ENCODE measurements at regions not wholly inside any gene's neighbourhood (a gene's known extent, or its start where the extent isn't known, plus 50 kb on each side); places are given as distances from the start of the nearest gene placed in this dataset.

GRCh38 chr15:98536976-98537375, 111.4 kb upstream of the IGF1R start:
- intact Hi-C loops (cut with DNase I, micrococcal nuclease): no loop called here
- Histone ChIP-seq H3K4me3 (no peak overlapping the region), H3K9me3 (no peaks in the 10 kb centered on the region), H3K4me1 (ENCODE audit: low read depth) (no peaks in the 10 kb centered on the region), H3K36me3 (ENCODE audit: low read depth) (no peaks in the 10 kb centered on the region)
- TF ChIP-seq CTCF (IDR thresholded peaks at IDR 0.05): no peak
- DNase-seq: no peak
- ATAC-seq: no peak

DNA sequence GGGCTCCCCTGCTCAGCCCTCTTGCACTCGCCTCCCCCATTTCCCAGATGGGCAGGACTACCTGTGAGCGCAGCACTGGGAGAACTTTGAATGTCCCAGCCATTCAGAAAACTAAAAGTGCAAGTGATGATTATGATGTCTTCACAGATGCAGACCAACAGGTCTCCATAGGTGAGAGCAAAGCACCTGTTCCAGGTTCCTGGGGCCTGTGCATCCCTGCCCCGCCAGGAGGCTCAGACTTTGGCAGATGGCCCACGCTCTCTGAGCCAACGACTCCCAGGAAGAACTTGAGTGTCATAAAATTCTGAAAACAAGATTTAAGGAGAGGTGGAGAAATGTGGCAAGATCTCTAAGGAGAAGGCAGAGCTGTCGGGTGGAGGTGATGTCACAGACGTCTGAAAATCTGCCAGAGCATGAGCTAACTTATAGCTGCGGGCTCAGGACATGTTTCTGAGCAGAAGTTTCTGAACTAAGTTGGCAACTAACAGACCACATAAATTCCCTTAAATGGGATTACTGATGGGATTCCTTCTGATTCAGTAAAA, 110.8 kb upstream of the IGF1R start:
- no peak for ATAC-seq

DNA sequence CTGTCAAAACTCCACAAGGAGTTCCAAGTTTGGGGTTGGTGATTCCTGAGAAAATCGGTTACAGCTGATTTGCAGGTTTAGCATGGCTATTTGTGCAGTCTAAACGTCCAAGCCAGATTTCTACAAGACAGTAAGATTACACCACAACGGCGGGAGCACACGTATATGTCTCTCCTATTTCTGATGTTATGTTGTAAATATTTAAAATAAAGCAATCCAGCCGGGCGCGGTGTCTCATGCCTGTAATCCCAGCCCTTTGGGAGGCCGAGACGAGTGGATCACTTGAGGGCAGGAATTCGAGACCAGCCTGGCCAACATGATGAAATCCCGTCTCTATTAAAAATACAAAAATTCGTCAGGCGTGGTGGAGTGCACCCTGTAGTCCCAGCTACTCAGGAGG, 106.8 kb upstream of the IGF1R start:
- H3K4me3 ChIP-seq: no peak overlapping the region
- intact Hi-C loops (cut with DNase I, micrococcal nuclease): no loop called here
- DNase-seq (no peak), ATAC-seq (no peak)
- H3K4me1 ChIP-seq (ENCODE audit: low read depth): no peaks in the 10 kb centered on the region
- H3K36me3 ChIP-seq (ENCODE audit: low read depth): no peaks in the 10 kb centered on the region
- TF ChIP-seq CTCF (IDR thresholded peaks at IDR 0.05): no peak
- H3K9me3 ChIP-seq: no peaks in the 10 kb centered on the region

More for the DNA sequence above, 110.8 kb upstream of the IGF1R start:
- no peak for TF ChIP-seq CTCF (IDR thresholded peaks at IDR 0.05)
- Histone ChIP-seq H3K9me3 (no peaks in the 10 kb centered on the region), H3K4me1 (ENCODE audit: low read depth) (no peaks in the 10 kb centered on the region), H3K36me3 (ENCODE audit: low read depth) (no peaks in the 10 kb centered on the region), H3K4me3 (no peak overlapping the region)
- no peak for DNase-seq
- intact Hi-C loops (cut with DNase I, micrococcal nuclease): no loop called here

- no peaks in the 10 kb centered on the region for H3K9me3 ChIP-seq
- DNase-seq: no peak
- H3K4me1 ChIP-seq (ENCODE audit: low read depth): no peaks in the 10 kb centered on the region
- no peak overlapping the region for H3K4me3 ChIP-seq
- ATAC-seq: no peak
- intact Hi-C loops (cut with DNase I, micrococcal nuclease): no loop called here
- H3K36me3 ChIP-seq (ENCODE audit: low read depth): no peaks in the 10 kb centered on the region
- TF ChIP-seq CTCF (IDR thresholded peaks at IDR 0.05): no peak
Observed at GRCh38 chr15:98543237-98543636, 105.1 kb upstream of the IGF1R start.

GRCh38 chr15:98546329-98546728, 102.0 kb upstream of the IGF1R start:
- no peak for TF ChIP-seq CTCF (IDR thresholded peaks at IDR 0.05)
- Histone ChIP-seq H3K9me3 (no peaks in the 10 kb centered on the region), H3K4me1 (ENCODE audit: low read depth) (peaks cover 4% of the 10 kb centered on the region), H3K4me3 (no peak overlapping the region), H3K36me3 (ENCODE audit: low read depth) (no peaks in the 10 kb centered on the region)
- DNase-seq (no peak), ATAC-seq (no peak)
- intact Hi-C loops (cut with DNase I, micrococcal nuclease): no loop called here

DNA sequence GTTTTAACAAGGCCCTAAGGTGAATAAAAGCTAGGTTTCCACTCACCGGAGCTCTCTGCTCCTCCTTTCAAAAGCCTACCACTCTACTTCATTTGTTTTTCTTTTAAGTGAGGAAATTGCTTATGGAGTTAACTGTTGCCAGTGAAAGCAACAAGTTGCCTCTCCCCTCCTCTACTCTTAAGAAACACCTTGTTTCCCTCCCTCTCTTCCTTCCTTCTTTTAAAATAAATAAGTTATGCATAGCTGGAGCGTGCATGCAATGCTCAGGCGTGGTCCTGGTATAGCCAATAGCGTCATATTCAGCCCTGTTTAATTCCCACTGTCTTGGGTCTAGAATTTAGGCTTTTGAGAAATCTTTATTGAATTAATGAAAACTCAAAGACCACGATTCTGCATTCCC, 101.1 kb upstream of the IGF1R start:
- H3K4me3 ChIP-seq: no peak overlapping the region
- H3K9me3 ChIP-seq: no peaks in the 10 kb centered on the region
- DNase-seq: no peak
- intact Hi-C loops (cut with DNase I, micrococcal nuclease): no loop called here
- TF ChIP-seq CTCF (IDR thresholded peaks at IDR 0.05): no peak
- H3K4me1 ChIP-seq (ENCODE audit: low read depth): peaks cover 4% of the 10 kb centered on the region
- H3K36me3 ChIP-seq (ENCODE audit: low read depth): no peaks in the 10 kb centered on the region
- ATAC-seq: no peak
